GM23248 (cell line): ENCODE measurements at regions not wholly inside any gene's neighbourhood (a gene's known extent, or its start where the extent isn't known, plus 50 kb on each side); places are given as distances from the start of the nearest gene placed in this dataset.

Experiments
- EZH2 ChIP-seq: fragments of 200-600 bp; sonication (generic); IDR thresholded peaks from 2 replicates; pipeline ENCODE4 v1.6.1; 2018; ENCODE audit warnings: antibody characterized with exemption, mild to moderate bottlenecking; ENCODE audit not compliant: insufficient read depth, poor library complexity, severe bottlenecking
- EZH2phosphoT487 ChIP-seq: fragments of 200-600 bp; sonication (generic); IDR thresholded peaks from 2 replicates; pipeline ENCODE4 v1.6.1; 2018; ENCODE audit warnings: antibody characterized with exemption, moderate library complexity, mild to moderate bottlenecking, low read depth; ENCODE audit not compliant: insufficient read depth

GRCh38 chr19:21610787-21611186, 105.4 kb downstream of the ZNF429 start:
- TF ChIP-seq EZH2phosphoT487 (no peak), EZH2 (no peak)
